ENCODE measurements at regions not wholly inside any gene's neighbourhood (a gene's known extent, or its start where the extent isn't known, plus 50 kb on each side); places are given as distances from the start of the nearest gene placed in this dataset.

DNA sequence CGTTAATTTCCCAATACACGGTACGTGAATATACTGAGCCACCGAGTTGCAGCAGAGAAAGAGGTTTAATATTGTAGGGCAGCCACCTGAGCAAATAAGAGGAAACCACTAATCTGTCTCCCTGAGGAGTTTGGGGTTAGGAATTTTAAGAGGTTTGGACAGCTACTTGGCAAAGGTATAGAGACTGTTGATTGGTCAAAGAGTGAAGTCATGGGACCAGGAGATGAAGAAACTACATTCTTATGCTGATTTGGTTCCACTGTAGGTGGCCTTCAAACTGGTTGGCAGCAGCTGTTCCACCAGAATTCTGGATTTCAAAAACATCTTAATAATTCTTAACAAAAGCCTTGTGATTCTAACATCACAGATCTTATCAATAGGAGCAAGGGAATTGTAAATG lies 485.4 kb upstream of the PRMT6 start:
- WGBS: 84% methylated on average over 4 of the region's 4 CpGs
- Histone ChIP-seq H3K27me3 (ENCODE audit: control insufficient read depth in 4 of 4, insufficient read depth in 4 of 4, low read length in 3 of 4) (no peaks in the 10 kb centered on the region), H3K4me1 (ENCODE audit: control insufficient read depth in 4 of 4, insufficient read depth in 4 of 4, low read length in 3 of 4) (no peaks in the 10 kb centered on the region), H3K9me3 (ENCODE audit: control insufficient read depth in 4 of 4, low read length in 3 of 4) (peaks cover 0 to 2% (median 0%) of the 10 kb centered on the region in 4 donors), H3K27ac (ENCODE audit: low read depth in 1 of 2, low read length in 2 of 2) (no peak overlapping the region), H3K9ac (ENCODE audit: low read depth in 1 of 2, low read length in 2 of 2) (no peak overlapping the region), H3K36me3 (ENCODE audit: control insufficient read depth in 4 of 4, insufficient read depth in 3 of 4, low read depth in 1 of 4, low read length in 3 of 4) (no peaks in the 10 kb centered on the region), H3K4me3 (ENCODE audit: low read depth in 1 of 3, low read length in 3 of 3) (no peak overlapping the region)
- TF ChIP-seq, protein P1, sequence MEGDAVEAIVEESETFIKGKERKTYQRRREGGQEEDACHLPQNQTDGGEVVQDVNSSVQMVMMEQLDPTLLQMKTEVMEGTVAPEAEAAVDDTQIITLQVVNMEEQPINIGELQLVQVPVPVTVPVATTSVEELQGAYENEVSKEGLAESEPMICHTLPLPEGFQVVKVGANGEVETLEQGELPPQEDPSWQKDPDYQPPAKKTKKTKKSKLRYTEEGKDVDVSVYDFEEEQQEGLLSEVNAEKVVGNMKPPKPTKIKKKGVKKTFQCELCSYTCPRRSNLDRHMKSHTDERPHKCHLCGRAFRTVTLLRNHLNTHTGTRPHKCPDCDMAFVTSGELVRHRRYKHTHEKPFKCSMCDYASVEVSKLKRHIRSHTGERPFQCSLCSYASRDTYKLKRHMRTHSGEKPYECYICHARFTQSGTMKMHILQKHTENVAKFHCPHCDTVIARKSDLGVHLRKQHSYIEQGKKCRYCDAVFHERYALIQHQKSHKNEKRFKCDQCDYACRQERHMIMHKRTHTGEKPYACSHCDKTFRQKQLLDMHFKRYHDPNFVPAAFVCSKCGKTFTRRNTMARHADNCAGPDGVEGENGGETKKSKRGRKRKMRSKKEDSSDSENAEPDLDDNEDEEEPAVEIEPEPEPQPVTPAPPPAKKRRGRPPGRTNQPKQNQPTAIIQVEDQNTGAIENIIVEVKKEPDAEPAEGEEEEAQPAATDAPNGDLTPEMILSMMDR (IDR thresholded peaks at IDR 0.05; ENCODE audit: low read depth, low read length, missing input control): no peak
- TF ChIP-seq MAX (IDR thresholded peaks at IDR 0.05) (no peak), NR2F2 (IDR thresholded peaks at IDR 0.05) (no peak), ATF3 (IDR thresholded peaks at IDR 0.05) (no peak), GABPA (IDR thresholded peaks at IDR 0.05 in 1 of 2, conservative IDR thresholded peaks at IDR 0.05 in 1 of 2) (no peak), TAF1 (conservative IDR thresholded peaks at IDR 0.05) (no peak), HNF4G (IDR thresholded peaks at IDR 0.05) (no peak)
- DNase-seq (ENCODE audit: low spot score): no peak

DNA sequence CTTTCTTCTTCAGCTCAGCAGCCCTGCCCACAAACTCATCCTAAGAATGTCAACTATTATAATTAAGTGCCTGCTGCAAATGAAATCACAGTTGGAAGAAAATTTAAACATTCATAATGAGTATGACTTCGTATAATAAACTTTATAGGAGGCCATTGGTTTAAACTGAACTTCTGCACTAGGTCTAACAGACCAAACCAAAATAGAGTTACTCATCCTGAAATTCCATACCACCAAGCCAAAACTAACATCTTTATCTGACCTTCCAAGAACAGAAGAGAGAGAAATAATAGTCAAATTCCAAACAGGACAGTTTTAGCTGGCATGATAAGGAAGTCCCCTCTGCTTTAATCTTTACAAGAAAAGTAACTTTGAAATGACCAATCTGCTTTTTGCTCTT lies 472.4 kb upstream of the PRMT6 start:
- Histone ChIP-seq H3K27me3 (ENCODE audit: control insufficient read depth in 4 of 4, insufficient read depth in 4 of 4, low read length in 3 of 4) (no peaks in the 10 kb centered on the region), H3K36me3 (ENCODE audit: control insufficient read depth in 4 of 4, insufficient read depth in 3 of 4, low read depth in 1 of 4, low read length in 3 of 4) (no peaks in the 10 kb centered on the region), H3K4me1 (ENCODE audit: control insufficient read depth in 4 of 4, insufficient read depth in 4 of 4, low read length in 3 of 4) (peaks cover 0 to 3% (median 0%) of the 10 kb centered on the region in 4 donors), H3K9me3 (ENCODE audit: control insufficient read depth in 4 of 4, low read length in 3 of 4) (peaks cover 0 to 1% (median 0%) of the 10 kb centered on the region in 4 donors), H3K4me3 (ENCODE audit: low read depth in 1 of 3, low read length in 3 of 3) (no peak overlapping the region), H3K9ac (ENCODE audit: low read depth in 1 of 2, low read length in 2 of 2) (no peak overlapping the region), H3K27ac (ENCODE audit: low read depth in 1 of 2, low read length in 2 of 2) (no peak overlapping the region)
- TF ChIP-seq FOXA1 (IDR thresholded peaks at IDR 0.05) (no peak), RAD21 (IDR thresholded peaks at IDR 0.05) (no peak), HNF4A (conservative IDR thresholded peaks at IDR 0.05) (peak in 1 of 2 donors; percentile 7), FOXA2 (IDR thresholded peaks at IDR 0.05) (no peak), GABPA (IDR thresholded peaks at IDR 0.05 in 1 of 2, conservative IDR thresholded peaks at IDR 0.05 in 1 of 2) (no peak)
- 65% methylated on average over 1 of the region's 1 CpG for WGBS
- no peak for DNase-seq (ENCODE audit: low spot score)

- H3K27ac ChIP-seq (ENCODE audit: low read depth in 1 of 2, low read length in 2 of 2): no peak overlapping the region
- H3K9ac ChIP-seq (ENCODE audit: low read depth in 1 of 2, low read length in 2 of 2): no peak overlapping the region
- H3K27me3 ChIP-seq (ENCODE audit: control insufficient read depth in 4 of 4, insufficient read depth in 4 of 4, low read length in 3 of 4): no peaks in the 10 kb centered on the region
- H3K4me3 ChIP-seq (ENCODE audit: low read depth in 1 of 3, low read length in 3 of 3): no peak overlapping the region
- peaks cover 0 to 2% (median 0%) of the 10 kb centered on the region in 4 donors for H3K9me3 ChIP-seq (ENCODE audit: control insufficient read depth in 4 of 4, low read length in 3 of 4)
- peaks cover 0 to 3% (median 0%) of the 10 kb centered on the region in 4 donors for H3K4me1 ChIP-seq (ENCODE audit: control insufficient read depth in 4 of 4, insufficient read depth in 4 of 4, low read length in 3 of 4)
- DNase-seq (ENCODE audit: low spot score): no peak
- peak in 1 of 2 donors; percentile 44 for TF ChIP-seq HNF4A (conservative IDR thresholded peaks at IDR 0.05)
- TF ChIP-seq, protein P1 (IDR thresholded peaks at IDR 0.05; ENCODE audit: low read depth, low read length, missing input control): no peak
- 52% methylated on average over 4 of the region's 4 CpGs for WGBS
- no peaks in the 10 kb centered on the region for H3K36me3 ChIP-seq (ENCODE audit: control insufficient read depth in 4 of 4, insufficient read depth in 3 of 4, low read depth in 1 of 4, low read length in 3 of 4)
Observed at GRCh38 chr1:106584676-106585075, 471.8 kb upstream of the PRMT6 start.

Measured in liver (tissue), 8 donors.